ENCODE measurements at regions not wholly inside any gene's neighbourhood (a gene's known extent, or its start where the extent isn't known, plus 50 kb on each side); places are given as distances from the start of the nearest gene placed in this dataset.

DNA sequence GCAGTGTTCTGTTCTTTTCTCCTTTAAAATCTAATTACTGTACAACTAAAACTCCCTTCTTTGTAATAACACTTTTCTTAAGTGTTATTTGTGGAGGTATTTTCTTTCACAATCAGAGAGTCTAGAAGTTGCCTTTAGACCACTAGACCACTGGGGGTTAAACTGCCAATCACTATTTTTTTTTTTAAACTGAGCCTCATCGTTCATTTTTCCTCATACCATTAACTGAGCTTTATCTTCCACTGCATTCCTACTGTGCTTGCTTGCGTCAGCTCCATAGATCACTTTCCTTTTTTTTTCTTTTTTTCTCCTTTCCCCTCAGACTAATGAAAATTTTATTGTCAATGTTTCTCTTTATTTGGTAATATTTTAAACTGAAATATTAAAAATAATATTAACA lies 310.6 kb downstream of the PDHA2 start:
- TF ChIP-seq, protein P1, sequence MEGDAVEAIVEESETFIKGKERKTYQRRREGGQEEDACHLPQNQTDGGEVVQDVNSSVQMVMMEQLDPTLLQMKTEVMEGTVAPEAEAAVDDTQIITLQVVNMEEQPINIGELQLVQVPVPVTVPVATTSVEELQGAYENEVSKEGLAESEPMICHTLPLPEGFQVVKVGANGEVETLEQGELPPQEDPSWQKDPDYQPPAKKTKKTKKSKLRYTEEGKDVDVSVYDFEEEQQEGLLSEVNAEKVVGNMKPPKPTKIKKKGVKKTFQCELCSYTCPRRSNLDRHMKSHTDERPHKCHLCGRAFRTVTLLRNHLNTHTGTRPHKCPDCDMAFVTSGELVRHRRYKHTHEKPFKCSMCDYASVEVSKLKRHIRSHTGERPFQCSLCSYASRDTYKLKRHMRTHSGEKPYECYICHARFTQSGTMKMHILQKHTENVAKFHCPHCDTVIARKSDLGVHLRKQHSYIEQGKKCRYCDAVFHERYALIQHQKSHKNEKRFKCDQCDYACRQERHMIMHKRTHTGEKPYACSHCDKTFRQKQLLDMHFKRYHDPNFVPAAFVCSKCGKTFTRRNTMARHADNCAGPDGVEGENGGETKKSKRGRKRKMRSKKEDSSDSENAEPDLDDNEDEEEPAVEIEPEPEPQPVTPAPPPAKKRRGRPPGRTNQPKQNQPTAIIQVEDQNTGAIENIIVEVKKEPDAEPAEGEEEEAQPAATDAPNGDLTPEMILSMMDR (conservative IDR thresholded peaks at IDR 0.05; ENCODE audit: low read length), result no peak
- no peak for TF ChIP-seq EZH2phosphoT487 (IDR thresholded peaks at IDR 0.05; ENCODE audit: borderline replicate concordance, low read depth, low read length)

Data from OCI-LY7 (cell line).